ENCODE measurements at regions not wholly inside any gene's neighbourhood (a gene's known extent, or its start where the extent isn't known, plus 50 kb on each side); places are given as distances from the start of the nearest gene placed in this dataset.

- no peak for DNase-seq
Observed at GRCh38 chr4:43837604-43838003, 611.0 kb downstream of the KCTD8 start.

GRCh38 chr4:43842594-43842993, 606.0 kb downstream of the KCTD8 start:
- no peak for DNase-seq

GRCh38 chr4:43843501-43843900, 605.1 kb downstream of the KCTD8 start:
- no peak for DNase-seq

GRCh38 chr4:43846111-43846587, 602.5 kb downstream of the KCTD8 start:
- DNase-seq, result no peak

GRCh38 chr4:43853565-43854264, 594.9 kb downstream of the KCTD8 start:
- DNase-seq, result peak; percentile 31

GRCh38 chr4:43855283-43855682, 593.3 kb downstream of the KCTD8 start:
- no peak for DNase-seq

GRCh38 chr4:43864616-43865146, 583.9 kb downstream of the KCTD8 start:
- DNase-seq, result no peak

GRCh38 chr4:43867908-43868307, 580.7 kb downstream of the KCTD8 start:
- no peak for DNase-seq

- DNase-seq, result no peak
Observed at GRCh38 chr4:43875655-43876054, 573.0 kb downstream of the KCTD8 start.

- no peak for DNase-seq
Observed at GRCh38 chr4:43882470-43882869, 566.1 kb downstream of the KCTD8 start.

GRCh38 chr4:43886196-43886595, 562.4 kb downstream of the KCTD8 start:
- no peak for DNase-seq

GRCh38 chr4:43898836-43899235, 549.8 kb downstream of the KCTD8 start:
- no peak for DNase-seq

- no peak for DNase-seq
Observed at GRCh38 chr4:43903456-43903855, 545.2 kb downstream of the KCTD8 start.

GRCh38 chr4:43918377-43918776, 530.2 kb downstream of the KCTD8 start:
- no peak for DNase-seq

- peak; percentile 4 for DNase-seq
Observed at GRCh38 chr4:43932448-43932847, 516.2 kb downstream of the KCTD8 start.

GRCh38 chr4:43943998-43944397, 504.6 kb downstream of the KCTD8 start:
- DNase-seq, result no peak

GRCh38 chr4:43959976-43960375, 488.6 kb downstream of the KCTD8 start:
- no peak for DNase-seq

- DNase-seq, result no peak
Observed at GRCh38 chr4:43968011-43968410, 480.6 kb downstream of the KCTD8 start.

- DNase-seq, result no peak
Observed at GRCh38 chr4:43983610-43984009, 465.0 kb downstream of the KCTD8 start.

GRCh38 chr4:43987331-43987944, 461.2 kb downstream of the KCTD8 start:
- no peak for DNase-seq

GRCh38 chr4:43990551-43990950, 458.1 kb downstream of the KCTD8 start:
- DNase-seq, result no peak

- no peak for DNase-seq
Observed at GRCh38 chr4:43990963-43991362, 457.6 kb downstream of the KCTD8 start.

GRCh38 chr4:43992552-43992951, 456.1 kb downstream of the KCTD8 start:
- no peak for DNase-seq

GRCh38 chr4:43993196-43993902, 455.3 kb downstream of the KCTD8 start:
- no peak for DNase-seq
